Progenitor cell of endocrine pancreas (in vitro differentiated cells): ENCODE measurements at regions not wholly inside any gene's neighbourhood (a gene's known extent, or its start where the extent isn't known, plus 50 kb on each side); places are given as distances from the start of the nearest gene placed in this dataset.
A peak's percentile ranks its signal among the peaks of the same experiment; 100 is the strongest.

Source experiments
- DNase-seq: peaks from one replicate; pipeline ENCODE4 v3.0.0; 2021; ENCODE audit warnings: low spot score; ENCODE audit not compliant: unreplicated experiment
- H3K27ac Mint-ChIP-seq: 2 replicates; pipeline ENCODE4 v1.8.0; 2021; ENCODE audit warnings: mild to moderate bottlenecking, moderate library complexity, mixed read lengths
- H3K27me3 Mint-ChIP-seq: 2 replicates; pipeline ENCODE4 v1.8.0; 2021; ENCODE audit warnings: mixed read lengths
- H3K36me3 Mint-ChIP-seq: 2 replicates; pipeline ENCODE4 v1.8.0; 2022; ENCODE audit warnings: mixed read lengths; ENCODE audit not compliant: insufficient read depth
- H3K4me1 Mint-ChIP-seq: 2 replicates; pipeline ENCODE4 v1.8.0; 2021; ENCODE audit warnings: low read depth, mixed read lengths
- H3K4me3 Mint-ChIP-seq: 2 replicates; pipeline ENCODE4 v1.8.0; 2021; ENCODE audit warnings: low read depth, mild to moderate bottlenecking, moderate library complexity, mixed read lengths
- H3K9me3 Mint-ChIP-seq: 2 replicates; pipeline ENCODE4 v1.8.0; 2021; ENCODE audit warnings: low read depth, mixed read lengths
- TF ChIP-seq, protein P1 (sequence below): fragments of 200-600 bp; sonication (generic); IDR thresholded peaks from one replicate; pipeline ENCODE4 v1.5.0; 2021; ENCODE audit warnings: antibody characterized with exemption, mild to moderate bottlenecking; ENCODE audit not compliant: unreplicated experiment

DNA sequence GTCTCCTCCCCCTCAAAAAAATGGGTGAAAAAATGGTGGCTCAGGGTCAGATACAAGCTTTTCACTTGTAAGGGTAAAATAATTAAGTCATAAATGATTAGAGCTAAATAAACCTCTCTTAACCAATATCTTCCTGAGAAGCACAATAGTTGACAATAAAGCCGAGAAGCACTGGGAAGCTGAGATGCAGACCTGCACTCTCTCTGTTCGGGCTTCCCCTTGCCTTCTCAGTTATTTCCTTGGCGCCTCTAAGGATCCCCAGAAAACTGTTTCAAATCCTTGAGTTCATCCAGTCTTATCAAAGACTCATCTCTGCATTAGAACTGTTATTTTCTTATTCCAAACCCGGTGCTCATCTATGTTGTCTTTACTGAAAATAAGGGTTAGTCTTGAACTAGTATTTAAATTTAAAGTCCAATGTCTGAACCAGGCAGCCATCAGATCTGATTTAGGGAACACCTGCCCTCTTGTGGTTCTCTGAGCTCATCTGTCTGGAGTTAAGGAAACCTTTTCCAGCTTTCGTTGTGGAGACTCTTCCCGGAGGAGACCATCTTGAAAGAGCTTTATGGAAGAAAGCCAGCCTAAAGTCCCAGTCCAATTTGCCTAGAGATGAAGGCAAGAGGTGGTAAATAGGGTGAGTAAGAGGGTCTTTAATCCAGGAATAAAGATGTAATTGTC, 256.4 kb upstream of the MCTP2 start:
- H3K9me3 Mint-ChIP-seq, result no peaks in the 10 kb centered on the region

DNA sequence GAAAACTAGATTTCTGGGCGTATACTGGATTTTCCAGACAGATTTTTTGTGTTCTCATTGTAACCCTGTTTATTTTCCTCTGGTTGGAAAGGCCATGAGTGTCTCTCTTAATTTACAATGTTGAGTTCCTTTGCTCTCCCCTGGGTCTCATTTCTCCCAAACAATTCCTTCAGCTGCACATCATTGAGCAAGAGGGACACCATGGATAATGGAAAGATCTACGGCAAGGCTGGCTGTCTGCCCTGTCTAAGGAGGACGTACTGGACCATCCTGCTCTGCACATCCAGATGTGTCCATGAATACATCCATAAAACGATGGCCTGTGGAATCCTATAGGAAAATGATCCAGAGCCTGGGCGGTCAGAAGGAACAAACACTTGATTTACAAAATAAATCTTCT, 258.1 kb upstream of the MCTP2 start:
- Mint-ChIP-seq H3K27me3 (peaks cover 47% of the 10 kb centered on the region), H3K27ac (no peak overlapping the region), H3K4me1 (no peaks in the 10 kb centered on the region), H3K4me3 (no peak overlapping the region), H3K36me3 (no peaks in the 10 kb centered on the region), H3K9me3 (no peaks in the 10 kb centered on the region)
- TF ChIP-seq, protein P1, sequence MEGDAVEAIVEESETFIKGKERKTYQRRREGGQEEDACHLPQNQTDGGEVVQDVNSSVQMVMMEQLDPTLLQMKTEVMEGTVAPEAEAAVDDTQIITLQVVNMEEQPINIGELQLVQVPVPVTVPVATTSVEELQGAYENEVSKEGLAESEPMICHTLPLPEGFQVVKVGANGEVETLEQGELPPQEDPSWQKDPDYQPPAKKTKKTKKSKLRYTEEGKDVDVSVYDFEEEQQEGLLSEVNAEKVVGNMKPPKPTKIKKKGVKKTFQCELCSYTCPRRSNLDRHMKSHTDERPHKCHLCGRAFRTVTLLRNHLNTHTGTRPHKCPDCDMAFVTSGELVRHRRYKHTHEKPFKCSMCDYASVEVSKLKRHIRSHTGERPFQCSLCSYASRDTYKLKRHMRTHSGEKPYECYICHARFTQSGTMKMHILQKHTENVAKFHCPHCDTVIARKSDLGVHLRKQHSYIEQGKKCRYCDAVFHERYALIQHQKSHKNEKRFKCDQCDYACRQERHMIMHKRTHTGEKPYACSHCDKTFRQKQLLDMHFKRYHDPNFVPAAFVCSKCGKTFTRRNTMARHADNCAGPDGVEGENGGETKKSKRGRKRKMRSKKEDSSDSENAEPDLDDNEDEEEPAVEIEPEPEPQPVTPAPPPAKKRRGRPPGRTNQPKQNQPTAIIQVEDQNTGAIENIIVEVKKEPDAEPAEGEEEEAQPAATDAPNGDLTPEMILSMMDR, result no peak
- DNase-seq, result no peak

More for the DNA sequence above, 256.4 kb upstream of the MCTP2 start:
- Mint-ChIP-seq H3K27ac (no peak overlapping the region), H3K27me3 (peaks cover 54% of the 10 kb centered on the region), H3K36me3 (no peaks in the 10 kb centered on the region), H3K4me1 (no peaks in the 10 kb centered on the region), H3K4me3 (no peak overlapping the region)
- TF ChIP-seq, protein P1, result peak; percentile 68
- no peak for DNase-seq

DNA sequence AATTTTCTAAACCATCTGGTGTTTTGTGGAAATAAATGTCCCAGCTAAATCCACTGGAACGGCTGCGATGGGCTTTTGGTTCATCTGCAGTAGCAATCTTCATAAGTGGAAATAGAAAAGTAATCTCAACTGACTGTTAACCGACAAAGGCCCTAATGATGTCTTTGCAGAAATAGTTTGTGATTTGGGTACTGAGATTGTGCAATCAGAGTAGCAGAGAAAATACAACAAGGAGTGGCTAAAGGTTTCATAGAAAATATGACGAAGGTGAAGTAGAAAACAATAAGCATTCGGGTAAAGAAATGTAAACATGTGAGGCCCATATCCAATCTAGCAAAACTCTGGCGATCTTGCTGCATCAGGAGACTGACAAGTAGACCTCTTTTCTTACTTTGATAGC, 262.6 kb upstream of the MCTP2 start:
- Mint-ChIP-seq H3K9me3 (no peaks in the 10 kb centered on the region), H3K4me3 (no peak overlapping the region), H3K27ac (no peak overlapping the region), H3K36me3 (no peaks in the 10 kb centered on the region), H3K4me1 (no peaks in the 10 kb centered on the region), H3K27me3 (peaks cover 38% of the 10 kb centered on the region)
- TF ChIP-seq, protein P1, result no peak
- no peak for DNase-seq

DNA sequence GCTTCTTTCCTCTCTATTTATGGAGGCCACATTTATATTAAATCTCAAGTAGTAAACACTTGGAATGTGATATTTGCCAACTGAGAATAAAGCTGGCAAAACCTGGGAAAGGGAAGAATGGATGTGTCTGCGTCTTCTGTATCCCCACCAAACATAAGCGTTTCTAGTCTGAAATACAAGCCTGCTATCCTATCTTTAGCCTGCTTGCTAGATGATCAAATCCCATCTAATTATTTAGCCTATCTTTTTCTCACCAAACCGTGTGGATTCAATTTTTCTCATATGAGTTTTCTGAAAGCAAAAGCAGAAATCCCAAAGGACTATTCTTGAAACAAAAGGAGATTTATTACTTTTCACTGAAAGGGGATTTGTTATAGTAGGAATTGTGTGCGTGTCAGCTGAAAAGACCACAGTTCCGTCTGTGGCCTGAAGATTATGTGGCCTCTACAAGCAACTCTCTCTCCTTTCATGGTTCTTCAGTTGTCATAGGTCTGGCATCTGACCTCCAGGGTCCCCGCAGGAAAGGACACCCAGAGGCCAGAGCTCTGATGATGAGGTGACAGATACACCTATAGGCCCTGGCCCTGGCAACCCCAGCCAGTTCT, 266.0 kb upstream of the MCTP2 start:
- H3K9me3 Mint-ChIP-seq, result no peaks in the 10 kb centered on the region
- H3K27me3 Mint-ChIP-seq, result peaks cover 55% of the 10 kb centered on the region
- TF ChIP-seq, protein P1, result no peak
- no peak overlapping the region for H3K4me3 Mint-ChIP-seq
- no peaks in the 10 kb centered on the region for H3K36me3 Mint-ChIP-seq
- no peak for DNase-seq
- H3K27ac Mint-ChIP-seq, result no peak overlapping the region
- H3K4me1 Mint-ChIP-seq, result no peaks in the 10 kb centered on the region

DNA sequence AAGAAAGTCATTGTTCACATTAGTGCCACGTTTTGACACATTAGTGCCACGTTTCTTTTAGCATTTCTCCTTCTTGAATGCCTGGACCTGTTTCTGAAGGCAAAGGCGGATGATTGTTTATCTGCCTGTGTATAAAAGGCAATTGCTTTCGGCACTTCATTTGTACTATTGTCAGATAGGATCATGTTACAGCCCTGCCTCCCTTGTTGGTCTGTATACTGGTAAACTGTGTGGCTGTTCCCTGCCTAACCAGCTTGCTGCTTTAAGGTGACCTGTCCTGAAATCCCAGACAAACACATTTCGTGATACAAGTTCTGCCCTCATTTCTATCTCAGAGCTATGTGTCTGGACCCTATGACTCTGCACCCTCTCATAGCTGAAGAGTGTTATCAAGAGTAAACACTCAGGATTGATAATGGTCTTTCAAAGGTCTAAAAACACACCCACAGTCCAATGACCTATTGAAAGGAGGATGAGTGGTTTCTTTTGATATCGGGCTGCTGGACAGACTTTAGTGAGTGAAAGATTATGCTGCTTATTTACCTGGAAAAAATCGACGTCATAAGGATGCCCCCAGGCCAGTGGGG, 276.3 kb upstream of the MCTP2 start:
- Mint-ChIP-seq H3K27me3 (peaks cover 58% of the 10 kb centered on the region), H3K9me3 (no peaks in the 10 kb centered on the region), H3K27ac (no peak overlapping the region), H3K4me1 (peaks cover 14% of the 10 kb centered on the region), H3K4me3 (no peak overlapping the region), H3K36me3 (no peaks in the 10 kb centered on the region)
- DNase-seq, result no peak
- TF ChIP-seq, protein P1, result no peak
